ENCODE measurements at regions not wholly inside any gene's neighbourhood (a gene's known extent, or its start where the extent isn't known, plus 50 kb on each side); places are given as distances from the start of the nearest gene placed in this dataset.
A peak's percentile ranks its signal among the peaks of the same experiment; 100 is the strongest.
"Not testable (repeated sequence)": the region's sequence is repeated elsewhere in the genome, so short reads cannot be mapped to it uniquely, and the experiment has no call there.

GRCh38 chr5:51802551-51803184 is 419.4 kb downstream of the ISL1 start:
- no peak for DNase-seq (ENCODE audit: low read depth)
- in situ Hi-C loops (cut with HindIII; ENCODE audit: low pct_unique_long_range_greater_than_20kb, low sequenced_read_pairs) = no loop called here

- in situ Hi-C loops (cut with HindIII; ENCODE audit: low pct_unique_long_range_greater_than_20kb, low sequenced_read_pairs) = no loop called here
- no peak for DNase-seq (ENCODE audit: low read depth)
Measured at GRCh38 chr5:51806677-51807076, 423.4 kb downstream of the ISL1 start.

- in situ Hi-C loops (cut with HindIII; ENCODE audit: low pct_unique_long_range_greater_than_20kb, low sequenced_read_pairs) = no loop called here
- peak; percentile 13 for DNase-seq (ENCODE audit: low read depth)
Measured at GRCh38 chr5:51810592-51810991, 427.3 kb downstream of the ISL1 start.

- in situ Hi-C loops (cut with HindIII; ENCODE audit: low pct_unique_long_range_greater_than_20kb, low sequenced_read_pairs) = no loop called here
- DNase-seq (ENCODE audit: low read depth) = no peak
Measured at GRCh38 chr5:51811883-51812471, 428.7 kb downstream of the ISL1 start.

- in situ Hi-C loops (cut with HindIII; ENCODE audit: low pct_unique_long_range_greater_than_20kb, low sequenced_read_pairs) = not testable (repeated sequence)
Measured at GRCh38 chr5:51814817-51815216, 431.6 kb downstream of the ISL1 start.

GRCh38 chr5:51816427-51816826 is 433.2 kb downstream of the ISL1 start:
- in situ Hi-C loops (cut with HindIII; ENCODE audit: low pct_unique_long_range_greater_than_20kb, low sequenced_read_pairs) = no loop called here
- no peak for DNase-seq (ENCODE audit: low read depth)

More at GRCh38 chr5:51814817-51815216, 431.6 kb downstream of the ISL1 start:
- not testable (repeated sequence) for DNase-seq (ENCODE audit: low read depth)

GRCh38 chr5:51821697-51822096 is 438.4 kb downstream of the ISL1 start:
- DNase-seq (ENCODE audit: low read depth) = no peak
- in situ Hi-C loops (cut with HindIII; ENCODE audit: low pct_unique_long_range_greater_than_20kb, low sequenced_read_pairs) = no loop called here

- in situ Hi-C loops (cut with HindIII; ENCODE audit: low pct_unique_long_range_greater_than_20kb, low sequenced_read_pairs) = no loop called here
- no peak for DNase-seq (ENCODE audit: low read depth)
Measured at GRCh38 chr5:51829230-51829629, 446.0 kb downstream of the ISL1 start.

- peak; percentile 3 for DNase-seq (ENCODE audit: low read depth)
- in situ Hi-C loops (cut with HindIII; ENCODE audit: low pct_unique_long_range_greater_than_20kb, low sequenced_read_pairs) = no loop called here
Measured at GRCh38 chr5:51829691-51830090, 446.4 kb downstream of the ISL1 start.

GRCh38 chr5:51832934-51833470 is 449.8 kb downstream of the ISL1 start:
- in situ Hi-C loops (cut with HindIII; ENCODE audit: low pct_unique_long_range_greater_than_20kb, low sequenced_read_pairs) = no loop called here
- no peak for DNase-seq (ENCODE audit: low read depth)

GRCh38 chr5:51838459-51838858 is 455.2 kb downstream of the ISL1 start:
- in situ Hi-C loops (cut with HindIII; ENCODE audit: low pct_unique_long_range_greater_than_20kb, low sequenced_read_pairs) = no loop called here
- DNase-seq (ENCODE audit: low read depth) = no peak

- in situ Hi-C loops (cut with HindIII; ENCODE audit: low pct_unique_long_range_greater_than_20kb, low sequenced_read_pairs) = no loop called here
Measured at GRCh38 chr5:51843893-51844292, 460.6 kb downstream of the ISL1 start.

GRCh38 chr5:51846015-51846414 is 462.8 kb downstream of the ISL1 start:
- DNase-seq (ENCODE audit: low read depth) = no peak
- in situ Hi-C loops (cut with HindIII; ENCODE audit: low pct_unique_long_range_greater_than_20kb, low sequenced_read_pairs) = no loop called here

More at GRCh38 chr5:51843893-51844292, 460.6 kb downstream of the ISL1 start:
- no peak for DNase-seq (ENCODE audit: low read depth)

- no peak for DNase-seq (ENCODE audit: low read depth)
- in situ Hi-C loops (cut with HindIII; ENCODE audit: low pct_unique_long_range_greater_than_20kb, low sequenced_read_pairs) = no loop called here
Measured at GRCh38 chr5:51859624-51860023, 476.4 kb downstream of the ISL1 start.

GRCh38 chr5:51860532-51861018 is 477.3 kb downstream of the ISL1 start:
- DNase-seq (ENCODE audit: low read depth) = peak; percentile 19
- in situ Hi-C loops (cut with HindIII; ENCODE audit: low pct_unique_long_range_greater_than_20kb, low sequenced_read_pairs) = no loop called here

- no peak for DNase-seq (ENCODE audit: low read depth)
- in situ Hi-C loops (cut with HindIII; ENCODE audit: low pct_unique_long_range_greater_than_20kb, low sequenced_read_pairs) = no loop called here
Measured at GRCh38 chr5:51872144-51872543, 488.9 kb downstream of the ISL1 start.

GRCh38 chr5:51881901-51882300 is 498.7 kb downstream of the ISL1 start:
- DNase-seq (ENCODE audit: low read depth) = no peak
- in situ Hi-C loops (cut with HindIII; ENCODE audit: low pct_unique_long_range_greater_than_20kb, low sequenced_read_pairs) = no loop called here

GRCh38 chr5:51882647-51883046 is 499.4 kb downstream of the ISL1 start:
- no peak for DNase-seq (ENCODE audit: low read depth)
- in situ Hi-C loops (cut with HindIII; ENCODE audit: low pct_unique_long_range_greater_than_20kb, low sequenced_read_pairs) = no loop called here

- in situ Hi-C loops (cut with HindIII; ENCODE audit: low pct_unique_long_range_greater_than_20kb, low sequenced_read_pairs) = no loop called here
- no peak for DNase-seq (ENCODE audit: low read depth)
Measured at GRCh38 chr5:51889703-51890102, 506.5 kb downstream of the ISL1 start.

Data from Caki2 (cell line).